ENCODE measurements at regions not wholly inside any gene's neighbourhood (a gene's known extent, or its start where the extent isn't known, plus 50 kb on each side); places are given as distances from the start of the nearest gene placed in this dataset.

DNA sequence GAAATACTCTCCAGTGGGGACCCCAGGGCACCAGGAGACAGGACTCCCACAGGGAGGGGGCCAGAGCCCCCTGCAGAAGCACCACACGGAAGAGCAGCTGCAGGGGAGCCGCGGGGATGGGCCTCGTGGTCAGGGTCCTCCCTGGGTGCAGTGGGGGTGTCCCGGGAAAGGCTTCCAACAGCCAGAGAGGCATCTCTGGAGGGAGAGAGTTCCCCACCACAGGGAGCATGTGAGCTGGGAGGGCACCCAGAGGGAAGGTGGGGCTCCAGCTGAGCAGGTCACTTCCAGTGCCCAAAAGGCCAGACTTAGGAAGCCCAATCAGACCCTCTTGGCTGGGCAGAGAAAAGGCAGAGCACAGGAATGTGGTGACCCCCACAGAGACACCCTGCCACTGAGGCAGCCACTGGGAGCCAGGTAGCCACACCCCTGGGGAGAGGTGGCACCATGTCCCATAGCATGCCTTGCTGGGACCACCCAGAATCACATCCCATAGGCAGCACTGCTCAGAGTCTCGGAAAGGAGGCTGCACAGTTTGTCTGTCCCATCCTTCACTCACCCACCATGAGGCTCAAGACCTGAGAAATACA is 49.9 kb upstream of the LMO1 start:
- peaks cover 35% of the 10 kb centered on the region for H3K27me3 ChIP-seq
- no peaks in the 10 kb centered on the region for H3K36me3 ChIP-seq
- H3K4me3 ChIP-seq, result no peak overlapping the region
- DNase-seq, result no peak
- H3K9me3 ChIP-seq (replicated peaks), result no peaks in the 10 kb centered on the region
- no peak overlapping the region for H3K27ac ChIP-seq
- 0 out of 2 replicates have a peak, but pooled peaks cover 4% of the 10 kb centered on the region for H3K4me1 ChIP-seq

Data from SJCRH30 (cell line).